ENCODE measurements at regions not wholly inside any gene's neighbourhood (a gene's known extent, or its start where the extent isn't known, plus 50 kb on each side); places are given as distances from the start of the nearest gene placed in this dataset.

DNA sequence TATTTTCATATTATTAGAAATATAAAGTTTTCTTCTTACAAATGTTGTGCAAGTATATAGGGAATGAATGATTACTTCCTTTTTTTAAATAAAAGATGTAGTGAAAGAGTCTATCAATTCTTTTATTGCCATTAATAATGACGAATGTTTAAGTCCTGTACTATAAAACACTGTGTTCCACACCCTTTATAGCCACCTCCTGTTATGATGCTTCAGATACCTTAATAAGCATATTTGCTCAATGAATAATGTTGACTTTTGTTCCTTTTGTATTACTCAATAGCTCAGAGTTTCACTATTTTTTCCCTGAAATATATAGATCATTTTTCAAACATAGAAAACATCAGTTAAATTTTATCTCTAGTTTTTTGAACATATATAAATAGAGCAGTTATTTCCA lies 378.2 kb upstream of the THBS1 start:
- H3K4me1 ChIP-seq (ENCODE audit: insufficient read depth, low read length) = no peaks in the 10 kb centered on the region
- H3K4me3 ChIP-seq (ENCODE audit: low read length) = no peak overlapping the region
- POLR2A ChIA-PET = no interaction called here
- H3K36me3 Mint-ChIP-seq = no peaks in the 10 kb centered on the region
- H3K9me3 Mint-ChIP-seq = no peaks in the 10 kb centered on the region
- no peaks in the 10 kb centered on the region for H3K4me1 Mint-ChIP-seq
- no peaks in the 10 kb centered on the region for H3K9me3 ChIP-seq (ENCODE audit: low read length)
- CTCF ChIA-PET = no interaction called here
- H3K36me3 ChIP-seq (ENCODE audit: insufficient read depth, low read length) = no peaks in the 10 kb centered on the region
- no peaks in the 10 kb centered on the region for H3K27me3 ChIP-seq (ENCODE audit: insufficient read depth, low read length, poor library complexity, severe bottlenecking)
- peaks cover 5 to 25% of the 10 kb centered on the region in 2 donors for H3K27me3 Mint-ChIP-seq
- no peak for DNase-seq
- H3K4me3 Mint-ChIP-seq = no peak overlapping the region
- no peak overlapping the region for H3K27ac ChIP-seq (ENCODE audit: low read depth, low read length)
- H3K27ac Mint-ChIP-seq = no peak overlapping the region

DNA sequence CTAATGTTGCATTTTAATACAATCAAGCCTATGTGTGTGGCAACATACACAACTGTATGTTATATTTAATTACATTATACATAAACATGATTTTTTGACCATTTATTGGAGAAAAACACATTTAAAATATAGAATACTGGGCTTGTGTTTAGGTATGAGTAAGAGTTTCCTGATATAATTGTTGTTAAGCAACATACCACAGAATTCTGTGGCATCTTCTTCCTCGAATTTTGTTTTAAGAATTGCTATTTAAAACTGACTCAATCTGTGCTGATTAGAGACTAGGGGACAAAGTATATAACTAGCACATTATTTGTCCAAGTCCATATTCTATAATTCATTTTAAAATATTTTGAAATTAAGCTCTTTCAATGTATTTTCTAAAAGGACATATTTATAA lies 376.8 kb upstream of the THBS1 start:
- ChIA-PET POLR2A (no interaction called here), CTCF (no interaction called here)
- Mint-ChIP-seq H3K36me3 (no peaks in the 10 kb centered on the region), H3K27me3 (peaks cover 5 to 22% of the 10 kb centered on the region in 2 donors), H3K4me1 (no peaks in the 10 kb centered on the region), H3K9me3 (no peaks in the 10 kb centered on the region), H3K27ac (no peak overlapping the region), H3K4me3 (no peak overlapping the region)
- DNase-seq = no peak
- H3K4me1 ChIP-seq (ENCODE audit: insufficient read depth, low read length) = no peaks in the 10 kb centered on the region
- no peaks in the 10 kb centered on the region for H3K9me3 ChIP-seq (ENCODE audit: low read length)
- H3K36me3 ChIP-seq (ENCODE audit: insufficient read depth, low read length) = no peaks in the 10 kb centered on the region
- no peak overlapping the region for H3K27ac ChIP-seq (ENCODE audit: low read depth, low read length)
- H3K4me3 ChIP-seq (ENCODE audit: low read length) = no peak overlapping the region
- H3K27me3 ChIP-seq (ENCODE audit: insufficient read depth, low read length, poor library complexity, severe bottlenecking) = no peaks in the 10 kb centered on the region

DNA sequence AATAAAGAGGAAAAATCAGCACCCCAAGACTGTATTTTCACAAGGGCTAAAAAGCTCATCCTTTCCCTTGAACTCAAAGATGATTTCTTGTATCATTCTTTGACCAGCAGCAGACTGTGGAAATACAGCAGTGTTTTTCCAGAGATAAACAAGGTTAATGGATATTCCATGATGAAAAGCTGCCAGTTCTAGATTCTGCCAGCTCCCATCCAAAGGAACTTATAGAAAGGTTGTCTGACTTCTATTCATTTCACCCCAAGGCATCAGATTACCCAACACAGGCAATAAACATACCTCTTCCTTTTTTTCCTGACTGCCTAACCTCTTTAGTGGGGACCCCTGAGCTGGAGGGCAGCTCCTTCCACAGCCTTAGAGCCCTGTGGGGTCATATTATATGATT lies 375.8 kb upstream of the THBS1 start:
- H3K9me3 ChIP-seq (ENCODE audit: low read length) = no peaks in the 10 kb centered on the region
- CTCF ChIA-PET = no interaction called here
- DNase-seq = no peak

DNA sequence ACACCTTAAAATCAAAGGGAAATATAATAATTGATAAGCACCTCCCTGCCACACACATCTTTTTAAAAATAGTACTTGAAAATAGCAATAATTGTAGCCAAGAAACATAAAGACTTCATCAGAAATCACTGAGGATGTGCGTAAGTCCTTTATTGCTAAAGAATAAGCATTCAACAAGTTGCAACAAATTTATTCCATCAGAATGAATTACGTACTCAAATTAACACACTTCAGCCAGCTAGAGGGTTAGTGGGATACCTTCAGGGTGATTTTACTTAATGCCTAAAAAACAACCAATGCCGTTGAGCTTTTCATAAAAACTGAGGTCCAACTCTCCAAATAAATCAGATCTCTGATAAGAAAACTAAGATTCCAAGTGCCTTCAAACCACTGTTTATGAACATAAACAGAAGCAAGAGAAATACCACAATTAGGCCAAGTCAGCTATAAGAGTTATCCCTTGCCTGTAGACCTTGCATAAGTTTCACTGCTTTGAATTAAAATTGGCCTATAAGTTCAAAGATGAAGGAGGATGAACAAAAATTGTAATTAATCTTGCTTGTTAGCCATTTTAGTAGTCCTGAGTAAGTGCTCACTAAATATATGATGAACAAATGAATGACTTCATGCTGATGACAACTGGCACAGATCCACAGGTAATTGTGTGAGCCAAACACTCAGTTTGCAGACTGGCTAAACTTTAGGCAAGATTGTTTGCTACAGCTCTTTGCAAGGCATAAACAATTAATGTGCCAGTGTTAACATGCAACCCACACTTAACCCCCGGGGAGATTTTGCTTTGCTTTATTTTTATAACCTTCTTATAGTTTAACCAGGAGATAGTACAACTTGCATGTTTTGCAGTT lies 375.1 kb upstream of the THBS1 start:
- no peak overlapping the region for H3K4me3 ChIP-seq (ENCODE audit: low read length)
- H3K4me3 Mint-ChIP-seq = no peak overlapping the region
- H3K36me3 Mint-ChIP-seq = no peaks in the 10 kb centered on the region
- H3K4me1 ChIP-seq (ENCODE audit: insufficient read depth, low read length) = no peaks in the 10 kb centered on the region
- no peaks in the 10 kb centered on the region for H3K27me3 ChIP-seq (ENCODE audit: insufficient read depth, low read length, poor library complexity, severe bottlenecking)
- H3K9me3 Mint-ChIP-seq = no peaks in the 10 kb centered on the region
- H3K27ac ChIP-seq (ENCODE audit: low read depth, low read length) = no peak overlapping the region
- POLR2A ChIA-PET = no interaction called here
- no peak overlapping the region for H3K27ac Mint-ChIP-seq
- no peaks in the 10 kb centered on the region for H3K9me3 ChIP-seq (ENCODE audit: low read length)
- DNase-seq = no peak
- peaks cover 6 to 22% of the 10 kb centered on the region in 2 donors for H3K27me3 Mint-ChIP-seq
- no peaks in the 10 kb centered on the region for H3K36me3 ChIP-seq (ENCODE audit: insufficient read depth, low read length)
- H3K4me1 Mint-ChIP-seq = no peaks in the 10 kb centered on the region
- CTCF ChIA-PET = no interaction called here

More for the DNA sequence above, 375.8 kb upstream of the THBS1 start:
- Mint-ChIP-seq H3K27ac (no peak overlapping the region), H3K36me3 (no peaks in the 10 kb centered on the region), H3K27me3 (peaks cover 6 to 22% of the 10 kb centered on the region in 2 donors), H3K4me1 (no peaks in the 10 kb centered on the region), H3K4me3 (no peak overlapping the region), H3K9me3 (no peaks in the 10 kb centered on the region)
- Histone ChIP-seq H3K27ac (ENCODE audit: low read depth, low read length) (no peak overlapping the region), H3K4me3 (ENCODE audit: low read length) (no peak overlapping the region), H3K36me3 (ENCODE audit: insufficient read depth, low read length) (no peaks in the 10 kb centered on the region), H3K4me1 (ENCODE audit: insufficient read depth, low read length) (no peaks in the 10 kb centered on the region), H3K27me3 (ENCODE audit: insufficient read depth, low read length, poor library complexity, severe bottlenecking) (no peaks in the 10 kb centered on the region)
- POLR2A ChIA-PET = no interaction called here

DNA sequence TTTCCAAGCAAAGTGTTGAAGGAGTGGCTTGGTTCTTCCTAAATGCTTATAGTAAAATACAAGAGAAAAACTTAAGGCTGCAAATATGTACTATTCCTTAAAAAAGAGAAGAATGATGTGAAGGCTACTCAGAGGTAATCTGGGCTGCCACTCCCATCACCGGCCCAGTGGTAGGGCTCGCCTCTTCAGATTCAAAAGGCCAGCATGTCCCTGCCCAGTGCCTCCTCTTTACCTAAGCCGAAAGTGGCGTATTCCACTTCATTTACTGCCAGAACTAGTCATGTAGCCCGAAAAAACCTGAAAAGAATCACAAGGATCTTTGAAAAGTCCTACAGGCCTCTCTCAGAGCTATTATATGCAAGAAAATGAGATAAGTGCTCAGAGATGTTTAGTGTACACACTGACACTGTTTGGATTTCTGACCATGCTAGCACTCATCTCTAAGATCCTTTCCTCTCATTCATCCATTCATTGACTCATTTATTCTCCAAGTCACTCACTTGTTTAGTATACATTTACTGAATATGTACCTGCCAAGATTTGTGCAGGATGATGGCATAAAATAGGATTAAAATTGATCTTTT lies 373.3 kb upstream of the THBS1 start:
- no peak overlapping the region for H3K4me3 Mint-ChIP-seq
- no peak for DNase-seq
- Histone ChIP-seq H3K27ac (ENCODE audit: low read depth, low read length) (no peak overlapping the region), H3K4me3 (ENCODE audit: low read length) (no peak overlapping the region), H3K4me1 (ENCODE audit: insufficient read depth, low read length) (no peaks in the 10 kb centered on the region), H3K9me3 (ENCODE audit: low read length) (no peaks in the 10 kb centered on the region), H3K36me3 (ENCODE audit: insufficient read depth, low read length) (no peaks in the 10 kb centered on the region), H3K27me3 (ENCODE audit: insufficient read depth, low read length, poor library complexity, severe bottlenecking) (no peaks in the 10 kb centered on the region)
- H3K36me3 Mint-ChIP-seq = no peaks in the 10 kb centered on the region
- peaks cover 3 to 7% (median 5%) of the 10 kb centered on the region in 5 donors for H3K9me3 Mint-ChIP-seq
- ChIA-PET CTCF (no interaction called here), POLR2A (no interaction called here)
- H3K27ac Mint-ChIP-seq = no peak overlapping the region
- no peaks in the 10 kb centered on the region for H3K4me1 Mint-ChIP-seq
- H3K27me3 Mint-ChIP-seq = peaks cover 8 to 16% of the 10 kb centered on the region in 2 donors

DNA sequence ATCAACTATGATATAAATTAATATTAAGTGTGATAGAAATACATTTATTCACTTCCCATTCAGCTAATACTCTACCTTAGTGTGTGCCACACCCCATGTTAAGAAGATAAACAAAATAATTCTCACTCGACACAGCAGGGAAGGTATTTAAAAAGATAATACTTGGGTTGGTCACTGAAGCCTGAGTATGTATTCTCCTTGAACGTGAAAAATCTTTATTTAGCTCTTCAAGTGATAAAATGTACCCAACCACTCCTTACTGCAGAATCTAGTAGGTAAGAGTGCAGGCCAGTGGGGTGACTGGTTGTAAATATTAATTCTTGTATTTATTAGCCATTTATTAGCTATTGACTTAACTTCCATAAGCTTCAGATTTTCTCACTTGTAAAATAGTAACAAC lies 372.7 kb upstream of the THBS1 start:
- Mint-ChIP-seq H3K4me3 (no peak overlapping the region), H3K36me3 (no peaks in the 10 kb centered on the region), H3K27me3 (peaks cover 8 to 17% of the 10 kb centered on the region in 2 donors), H3K9me3 (peaks cover 3 to 10% (median 5%) of the 10 kb centered on the region in 5 donors), H3K27ac (no peak overlapping the region), H3K4me1 (no peaks in the 10 kb centered on the region)
- DNase-seq = no peak
- no peaks in the 10 kb centered on the region for H3K4me1 ChIP-seq (ENCODE audit: insufficient read depth, low read length)
- H3K27ac ChIP-seq (ENCODE audit: low read depth, low read length) = no peak overlapping the region
- no peaks in the 10 kb centered on the region for H3K9me3 ChIP-seq (ENCODE audit: low read length)
- no peaks in the 10 kb centered on the region for H3K36me3 ChIP-seq (ENCODE audit: insufficient read depth, low read length)
- CTCF ChIA-PET = no interaction called here
- POLR2A ChIA-PET = no interaction called here
- no peaks in the 10 kb centered on the region for H3K27me3 ChIP-seq (ENCODE audit: insufficient read depth, low read length, poor library complexity, severe bottlenecking)
- no peak overlapping the region for H3K4me3 ChIP-seq (ENCODE audit: low read length)

DNA sequence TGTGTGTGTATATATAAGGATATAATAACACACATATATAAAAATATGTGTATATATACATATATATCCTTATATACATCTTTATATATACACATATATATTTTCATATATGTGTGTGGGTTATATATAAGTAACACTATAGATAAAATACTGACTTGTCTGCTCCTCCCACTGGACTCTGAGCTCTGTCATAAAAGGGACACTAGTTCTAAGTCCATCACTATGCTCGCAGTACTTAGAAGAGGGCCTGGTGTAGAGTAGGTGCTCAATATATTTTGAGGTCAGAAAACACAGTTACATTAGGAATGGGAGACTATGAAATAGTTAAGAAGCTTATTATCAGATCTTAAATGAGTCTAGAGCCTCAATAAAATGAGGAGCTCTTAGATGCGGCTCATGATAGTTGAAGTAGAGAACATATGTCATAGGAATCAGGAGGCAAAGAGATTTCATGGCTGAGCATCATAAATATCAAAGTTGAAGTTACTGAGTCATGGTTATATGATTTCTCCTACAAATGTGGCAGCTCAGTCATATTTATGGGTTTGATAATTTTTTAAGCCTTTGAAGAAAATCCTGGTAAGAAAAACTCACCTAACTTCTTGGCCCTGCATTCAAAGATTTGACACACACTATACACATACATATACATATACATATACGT lies 371.2 kb upstream of the THBS1 start:
- H3K36me3 ChIP-seq (ENCODE audit: insufficient read depth, low read length) = no peaks in the 10 kb centered on the region
- Mint-ChIP-seq H3K27ac (no peak overlapping the region), H3K4me3 (no peak overlapping the region), H3K4me1 (no peaks in the 10 kb centered on the region), H3K27me3 (peaks cover 8 to 11% of the 10 kb centered on the region in 2 donors), H3K36me3 (no peaks in the 10 kb centered on the region), H3K9me3 (peaks cover 3 to 10% (median 5%) of the 10 kb centered on the region in 5 donors)
- H3K4me3 ChIP-seq (ENCODE audit: low read length) = no peak overlapping the region
- no peak overlapping the region for H3K27ac ChIP-seq (ENCODE audit: low read depth, low read length)
- POLR2A ChIA-PET = no interaction called here
- no peaks in the 10 kb centered on the region for H3K27me3 ChIP-seq (ENCODE audit: insufficient read depth, low read length, poor library complexity, severe bottlenecking)
- CTCF ChIA-PET = no interaction called here
- no peak for DNase-seq
- H3K4me1 ChIP-seq (ENCODE audit: insufficient read depth, low read length) = no peaks in the 10 kb centered on the region
- H3K9me3 ChIP-seq (ENCODE audit: low read length) = no peaks in the 10 kb centered on the region

DNA sequence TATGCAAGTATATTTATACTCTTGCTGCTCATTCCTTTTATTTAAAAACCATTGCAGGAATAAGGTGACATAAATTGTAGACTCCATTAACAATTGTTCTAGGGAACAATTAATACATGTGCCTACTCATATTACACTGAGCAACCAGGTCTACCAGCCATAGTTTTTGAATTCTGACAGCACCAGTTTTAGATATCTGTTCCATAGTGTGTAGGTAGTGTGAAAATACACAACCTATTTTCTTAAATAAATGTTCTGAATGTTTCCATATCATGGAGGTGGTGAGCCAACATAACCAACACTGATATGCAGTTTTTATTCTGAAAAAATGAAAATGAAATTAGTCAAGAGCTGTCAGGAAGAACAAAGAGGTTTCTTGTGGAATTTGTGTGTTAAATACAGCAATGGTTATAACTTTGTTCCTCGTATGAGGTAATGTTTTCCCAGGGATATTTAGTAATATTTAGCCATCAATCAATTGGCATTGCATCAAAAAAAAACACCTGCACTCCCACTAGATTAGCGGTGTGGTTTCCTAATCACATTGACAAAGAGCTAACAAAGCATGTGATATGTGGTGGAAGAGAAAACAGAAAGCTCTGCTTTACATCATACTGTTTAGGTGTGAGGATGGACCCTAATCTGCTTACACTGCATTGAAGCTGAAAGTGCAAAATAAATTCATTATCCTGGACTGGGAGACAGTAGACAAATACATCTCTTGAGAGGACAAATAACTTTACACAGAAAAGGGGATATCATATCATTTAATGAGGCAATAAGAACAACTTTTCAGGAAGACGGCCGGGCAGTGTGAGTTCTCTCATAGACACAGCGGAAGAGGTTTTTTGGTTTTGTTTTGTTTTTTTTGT lies 369.5 kb upstream of the THBS1 start:
- no peak overlapping the region for H3K4me3 ChIP-seq (ENCODE audit: low read length)
- H3K4me1 ChIP-seq (ENCODE audit: insufficient read depth, low read length) = no peaks in the 10 kb centered on the region
- no peaks in the 10 kb centered on the region for H3K36me3 Mint-ChIP-seq
- DNase-seq = no peak
- H3K9me3 ChIP-seq (ENCODE audit: low read length) = no peaks in the 10 kb centered on the region
- H3K9me3 Mint-ChIP-seq = peaks cover 3 to 10% (median 5%) of the 10 kb centered on the region in 5 donors
- H3K27ac Mint-ChIP-seq = no peak overlapping the region
- no peak overlapping the region for H3K4me3 Mint-ChIP-seq
- H3K36me3 ChIP-seq (ENCODE audit: insufficient read depth, low read length) = no peaks in the 10 kb centered on the region
- no peaks in the 10 kb centered on the region for H3K4me1 Mint-ChIP-seq
- no peak overlapping the region for H3K27ac ChIP-seq (ENCODE audit: low read depth, low read length)
- peaks cover 13 to 16% of the 10 kb centered on the region in 2 donors for H3K27me3 Mint-ChIP-seq
- CTCF ChIA-PET = no interaction called here
- POLR2A ChIA-PET = no interaction called here
- H3K27me3 ChIP-seq (ENCODE audit: insufficient read depth, low read length, poor library complexity, severe bottlenecking) = no peaks in the 10 kb centered on the region
